HepG2 (cell line): ENCODE measurements at regions not wholly inside any gene's neighbourhood (a gene's known extent, or its start where the extent isn't known, plus 50 kb on each side); places are given as distances from the start of the nearest gene placed in this dataset.
A peak's percentile ranks its signal among the peaks of the same experiment; 100 is the strongest.

Experiments
- ATAC-seq: fragments of 200-7000 bp; cut with Tn5 transposase; 3 replicates; pipeline ENCODE4 v1.9.1; 2020; ENCODE audit warnings: mild to moderate bottlenecking, moderate library complexity
- BruUV-seq: library from RNA; stranded (reverse); fragments of 400-500 nt; replicated peaks from 2 replicates; lab custom pipeline; 2021; lab: Mats Ljungman, UMichigan
- CTCF ChIA-PET: fragments of 300-600 bp; formaldehyde crosslinking; extraction: SDS; loops from one replicate; lab custom pipeline; 2021; ENCODE audit warnings: low total read pairs, inconsistent platforms, low intra/inter-chr PET ratio; lab: Yijun Ruan, JAX
- POLR2A ChIA-PET: fragments of 350-600 bp; sonication (Branson Sonifier 250); formaldehyde crosslinking; loops from one replicate; lab custom pipeline; 2020; ENCODE audit warnings: antibody characterized with exemption, inconsistent platforms; lab: Yijun Ruan, JAX
- DNase-seq: peaks from one replicate; pipeline ENCODE4 v3.0.0-alpha.2; 2015; ENCODE audit warnings: low spot score
- FAIRE-seq: peaks from 3 replicates; lab custom pipeline; 2011; peaks lifted over from hg19 to GRCh38; lab: Jason Lieb, UNC
- H2AFZ ChIP-seq: one replicate; pipeline ENCODE4 v1.6.1; 2011; ENCODE audit warnings: low read length, inconsistent platforms
- H3K27ac ChIP-seq: fragments of 300-600 bp; 3 replicates; pipeline ENCODE4 v1.8.0; 2011; ENCODE audit warnings: mixed run types, mild to moderate bottlenecking, mixed read lengths, low read length, inconsistent platforms; ENCODE audit not compliant: insufficient read depth; ENCODE audit errors: extremely low read length
- H3K27me3 ChIP-seq, 2 experiments: fragments of 200-600 bp in 1 of 2; 2 replicates in 1 of 2; 3 replicates in 1 of 2; pipeline versions ENCODE4 v1.6.0 to v1.8.0; 2011; ENCODE audit warnings: low read length in 2 of 2, mild to moderate bottlenecking in 2 of 2, moderate library complexity in 2 of 2, inconsistent platforms in 1 of 2; ENCODE audit not compliant: insufficient read depth in 2 of 2, control insufficient read depth in 1 of 2
- H3K36me3 ChIP-seq, 2 experiments: fragments of 200-600 bp in 1 of 2; replicated peaks in 1 of 2; 2 replicates in 1 of 2; 3 replicates in 1 of 2; pipeline versions ENCODE4 v1.5.1 to v1.8.0; 2011; ENCODE audit warnings: low read length in 2 of 2, inconsistent platforms in 1 of 2; ENCODE audit not compliant: insufficient read depth in 2 of 2, control insufficient read depth in 1 of 2
- H3K4me1 ChIP-seq: 2 replicates; pipeline ENCODE4 v1.5.1; 2012; ENCODE audit warnings: low read length, inconsistent platforms; ENCODE audit not compliant: insufficient read depth
- H3K4me2 ChIP-seq: 2 replicates; pipeline ENCODE4 v1.6.0; 2011; ENCODE audit warnings: low read depth, low read length, inconsistent platforms
- H3K4me3 ChIP-seq, 3 experiments: fragments of 200-600 bp in 1 of 3; sonication (generic), shearing (Covaris generic) in 1 of 3; replicated peaks in 1 of 3; 2 replicates each; pipeline ENCODE4 v1.5.1; 2011 to 2016; ENCODE audit warnings: low read length in 3 of 3, inconsistent platforms in 2 of 3, low read depth in 2 of 3, mild to moderate bottlenecking in 2 of 3, control low read depth in 1 of 3, mixed read lengths in 1 of 3; ENCODE audit not compliant: insufficient read depth in 1 of 3
- H3K79me2 ChIP-seq: one replicate; pipeline ENCODE4 v1.6.1; 2011; ENCODE audit warnings: low read length, inconsistent platforms; ENCODE audit not compliant: insufficient read depth
- H3K9ac ChIP-seq: 2 replicates; pipeline ENCODE4 v1.6.0; 2011; ENCODE audit warnings: mild to moderate bottlenecking, low read depth, low read length, inconsistent platforms; ENCODE audit not compliant: insufficient read depth
- H3K9me3 ChIP-seq: 2 replicates; pipeline ENCODE4 v1.5.1; 2012; ENCODE audit warnings: mild to moderate bottlenecking, low read length
- H4K20me1 ChIP-seq: 2 replicates; pipeline ENCODE4 v1.6.0; 2011; ENCODE audit warnings: inconsistent platforms, mild to moderate bottlenecking, low read length, moderate library complexity; ENCODE audit not compliant: insufficient read depth
- MAFF ChIP-seq: IDR thresholded peaks from 2 replicates; pipeline ENCODE4 v1.6.1; 2011; ENCODE audit warnings: low read depth, low read length, improper control_type of control experiment
- MAFK ChIP-seq, 2 experiments: IDR thresholded peaks in 1 of 2; conservative IDR thresholded peaks in 1 of 2; 2 replicates each; pipeline ENCODE4 v1.6.1; 2011; ENCODE audit warnings: improper control_type of control experiment in 2 of 2, low read length in 2 of 2
- ZBTB8A ChIP-seq: sonication (generic); formaldehyde crosslinking; IDR thresholded peaks from 2 replicates; pipeline ENCODE4 v1.4.0; 2020; ENCODE audit warnings: mild to moderate bottlenecking, low read depth, missing genetic modification reagents, borderline replicate concordance
- ZNF615 ChIP-seq: sonication (generic); formaldehyde crosslinking; IDR thresholded peaks from 2 replicates; pipeline ENCODE4 v1.5.0; 2020; ENCODE audit warnings: mild to moderate bottlenecking, missing genetic modification reagents, borderline replicate concordance
- WGBS: methylation state at CpG from one replicate; pipeline ENCODE4 v1.1.6; 2017; ENCODE audit warnings: low lambda C conversion rate; 5-methylcytosine and 5-hydroxymethylcytosine counted together
- in situ Hi-C: cut with HindIII; loops from 2 replicates; pipeline ENCODE4 v1.10.0; 2017; ENCODE audit warnings: low pct_unique_long_range_greater_than_20kb; ENCODE audit not compliant: extremely low pct_ligation_motif_present
- intact Hi-C: fragments of 100-400 bp; cut with micrococcal nuclease; formaldehyde crosslinking; loops from one replicate; pipeline ENCODE4 v1.10.0; 2022; ENCODE audit not compliant: unreplicated experiment

DNA sequence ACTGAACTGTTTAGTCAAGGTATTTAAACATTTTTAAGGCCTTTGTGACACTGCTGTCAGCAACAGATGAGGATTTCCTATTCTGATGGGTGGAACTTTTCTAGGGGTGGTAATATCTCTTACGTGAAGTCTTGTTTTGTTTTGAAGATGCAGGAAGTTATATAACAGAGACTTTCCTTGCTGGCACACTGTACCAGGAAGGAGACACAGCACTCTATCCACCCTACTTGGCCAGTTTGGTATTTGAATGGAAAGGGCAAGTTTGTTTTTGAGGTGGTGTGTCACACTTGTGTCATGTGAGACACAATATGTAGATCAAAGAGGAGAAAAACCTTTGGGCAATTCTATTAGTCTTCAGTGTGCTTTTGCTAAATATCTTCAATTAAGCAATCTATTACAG is 51.6 kb upstream of the SRP54 start:
- in situ Hi-C loops: no loop called here
- POLR2A ChIA-PET: no interaction called here

GRCh38 chr14:34930591-34931091 is 52.2 kb upstream of the SRP54 start:
- WGBS: 72% methylated on average over 4 of the region's 4 CpGs
- CTCF ChIA-PET: no interaction called here
- no TSS peak for BruUV-seq
- Histone ChIP-seq H3K4me3 (no peak overlapping the region), H3K27me3 (no peaks in the 10 kb centered on the region), H3K79me2 (no peaks in the 10 kb centered on the region), H3K4me1 (peaks cover 5% of the 10 kb centered on the region; the same call in 1 of the 2 replicates), H3K27ac (no peak overlapping the region), H3K36me3 (peaks cover 0 to 5% of the 10 kb centered on the region in 2 experiments; a peak in 2 of 5 replicates), H3K4me2 (no peak overlapping the region), H3K9ac (no peak overlapping the region), H3K9me3 (no peaks in the 10 kb centered on the region), H4K20me1 (no peaks in the 10 kb centered on the region), H2AFZ (no peak overlapping the region)
- in situ Hi-C loops: no loop called here
- POLR2A ChIA-PET: interaction anchor here (0.6 kb wide), 1 partner anchor 51 kb away, joined by 4 read pairs; no protein-coding TSS in a partner anchor
- FAIRE-seq: no peak
- no peak for ATAC-seq
- no peak for TF ChIP-seq ZNF615
- TF ChIP-seq MAFK (conservative IDR thresholded peaks at IDR 0.05 in 1 of 2, IDR thresholded peaks at IDR 0.05 in 1 of 2; ENCODE audit: low read length in 2 of 2): peak; percentile 64 to 72
- peak; percentile 41; the same call in 1 of the 2 replicates for TF ChIP-seq MAFF
- no peak for DNase-seq
- intact Hi-C loops: no loop called here

More for the DNA sequence above, 51.6 kb upstream of the SRP54 start:
- no peak for TF ChIP-seq ZBTB8A
- ATAC-seq (no peak), FAIRE-seq (no peak), DNase-seq (no peak)
- Histone ChIP-seq H3K9ac (no peak overlapping the region), H3K79me2 (no peaks in the 10 kb centered on the region), H3K27ac (no peak overlapping the region), H3K9me3 (no peaks in the 10 kb centered on the region), H3K4me3 (no peak overlapping the region), H4K20me1 (no peaks in the 10 kb centered on the region), H3K4me2 (no peak overlapping the region), H3K36me3 (peaks cover 0 to 5% of the 10 kb centered on the region in 2 experiments; a peak in 2 of 5 replicates), H2AFZ (no peak overlapping the region), H3K4me1 (peaks cover 5% of the 10 kb centered on the region; the same call in 1 of the 2 replicates), H3K27me3 (no peaks in the 10 kb centered on the region)
- CTCF ChIA-PET: no interaction called here
- intact Hi-C loops: no loop called here
- no TSS peak for BruUV-seq
- WGBS: 94% methylated on average over 1 of the region's 1 CpG
